Kidney epithelial cell (primary cell): ENCODE measurements at regions not wholly inside any gene's neighbourhood (a gene's known extent, or its start where the extent isn't known, plus 50 kb on each side); places are given as distances from the start of the nearest gene placed in this dataset.

Experiments used
- DNase-seq: peaks from one replicate; pipeline ENCODE4 v3.0.0-alpha.2; 2010; ENCODE audit warnings: low read depth
- H3K27me3 ChIP-seq: 2 replicates; pipeline ENCODE4 v1.6.0; 2011; ENCODE audit warnings: low read length; ENCODE audit not compliant: control insufficient read depth, insufficient read depth
- H3K36me3 ChIP-seq: 2 replicates; pipeline ENCODE4 v1.5.1; 2011; ENCODE audit warnings: low read length; ENCODE audit not compliant: control insufficient read depth, insufficient read depth
- H3K4me3 ChIP-seq: 2 replicates; pipeline ENCODE4 v1.5.1; 2011; ENCODE audit warnings: low read depth, mild to moderate bottlenecking, control low read depth, low read length
- CTCF ChIP-seq: IDR thresholded peaks from 2 replicates; pipeline ENCODE4 v1.5.1; 2011; ENCODE audit warnings: mild to moderate bottlenecking, moderate library complexity, low read length, control low read depth, inconsistent platforms; ENCODE audit not compliant: insufficient read depth, poor library complexity, severe bottlenecking

- no peak for DNase-seq
- H3K36me3 ChIP-seq = no peaks in the 10 kb centered on the region
- no peak overlapping the region for H3K4me3 ChIP-seq
- no peak for TF ChIP-seq CTCF
- no peaks in the 10 kb centered on the region for H3K27me3 ChIP-seq
Observed at GRCh38 chr5:4674166-4674565, 466.0 kb upstream of the ADAMTS16 start.

GRCh38 chr5:4676934-4677333, 463.2 kb upstream of the ADAMTS16 start:
- TF ChIP-seq CTCF = no peak
- H3K27me3 ChIP-seq = no peaks in the 10 kb centered on the region
- no peak for DNase-seq
- H3K4me3 ChIP-seq = no peak overlapping the region
- H3K36me3 ChIP-seq = no peaks in the 10 kb centered on the region

- H3K36me3 ChIP-seq = no peaks in the 10 kb centered on the region
- no peak for DNase-seq
- no peak for TF ChIP-seq CTCF
- H3K4me3 ChIP-seq = no peak overlapping the region
- no peaks in the 10 kb centered on the region for H3K27me3 ChIP-seq
Observed at GRCh38 chr5:4684946-4685345, 455.2 kb upstream of the ADAMTS16 start.

- DNase-seq = no peak
- TF ChIP-seq CTCF = no peak
Observed at GRCh38 chr5:4698596-4698995, 441.5 kb upstream of the ADAMTS16 start.

GRCh38 chr5:4699592-4699991, 440.5 kb upstream of the ADAMTS16 start:
- Histone ChIP-seq H3K4me3 (no peak overlapping the region), H3K36me3 (no peaks in the 10 kb centered on the region), H3K27me3 (no peaks in the 10 kb centered on the region)
- TF ChIP-seq CTCF = no peak
- no peak for DNase-seq

More at GRCh38 chr5:4698596-4698995, 441.5 kb upstream of the ADAMTS16 start:
- no peak overlapping the region for H3K4me3 ChIP-seq
- no peaks in the 10 kb centered on the region for H3K36me3 ChIP-seq
- H3K27me3 ChIP-seq = no peaks in the 10 kb centered on the region

- H3K36me3 ChIP-seq = no peaks in the 10 kb centered on the region
- peak; percentile 18 for DNase-seq
- no peak overlapping the region for H3K4me3 ChIP-seq
Observed at GRCh38 chr5:4700069-4700468, 440.1 kb upstream of the ADAMTS16 start.

More at GRCh38 chr5:4700069-4700468, 440.1 kb upstream of the ADAMTS16 start:
- TF ChIP-seq CTCF = peak; percentile 68
- no peaks in the 10 kb centered on the region for H3K27me3 ChIP-seq
